HUDEP-2 (cell line): ENCODE measurements at regions not wholly inside any gene's neighbourhood (a gene's known extent, or its start where the extent isn't known, plus 50 kb on each side); places are given as distances from the start of the nearest gene placed in this dataset.

Source experiments
- DNase-seq, 76 experiments: peaks; one replicate each; lab custom pipeline; 2025; ENCODE audit not compliant: unreplicated experiment in 76 of 76; lab: John Stamatoyannopoulos, UW

DNA sequence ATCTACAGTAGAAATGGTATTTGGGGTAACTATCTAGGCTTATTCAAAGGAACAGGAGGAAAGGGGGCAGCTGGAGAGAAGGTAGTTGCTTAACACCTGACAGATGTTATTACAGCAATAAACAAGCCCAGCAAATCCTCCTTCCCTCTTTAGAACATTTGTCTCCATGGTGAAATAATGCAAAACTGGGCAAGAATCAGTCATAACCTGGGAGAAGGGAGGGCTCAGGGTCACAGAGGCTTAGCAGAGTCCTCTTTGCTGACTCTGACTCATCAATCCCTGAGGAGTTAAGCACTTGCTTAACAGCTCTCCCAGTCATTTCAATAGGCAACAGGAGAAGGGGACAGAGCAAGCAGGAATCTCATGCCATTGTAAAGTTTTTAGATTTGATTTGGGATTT is 230.3 kb downstream of the IBTK start:
- no peak for DNase-seq

DNA sequence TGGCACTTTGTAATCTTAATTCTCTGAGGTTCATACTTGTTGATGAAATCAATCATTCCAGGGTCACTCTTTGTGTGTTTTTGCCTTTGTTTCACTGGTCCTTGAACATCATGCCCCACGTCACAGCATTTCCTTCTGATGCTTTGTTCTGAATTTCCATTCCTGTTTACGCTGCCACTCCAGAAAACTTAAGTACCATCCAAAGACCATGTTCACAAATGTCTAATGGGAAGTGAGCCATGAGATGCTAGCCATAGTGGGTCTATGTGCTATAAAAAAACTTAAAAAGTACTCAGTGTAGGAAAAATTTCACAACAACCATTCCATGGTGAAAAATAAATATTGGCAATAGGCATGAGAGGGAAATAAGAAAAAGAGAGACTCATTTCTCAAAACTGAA is 232.0 kb downstream of the IBTK start:
- no peak for DNase-seq

DNA sequence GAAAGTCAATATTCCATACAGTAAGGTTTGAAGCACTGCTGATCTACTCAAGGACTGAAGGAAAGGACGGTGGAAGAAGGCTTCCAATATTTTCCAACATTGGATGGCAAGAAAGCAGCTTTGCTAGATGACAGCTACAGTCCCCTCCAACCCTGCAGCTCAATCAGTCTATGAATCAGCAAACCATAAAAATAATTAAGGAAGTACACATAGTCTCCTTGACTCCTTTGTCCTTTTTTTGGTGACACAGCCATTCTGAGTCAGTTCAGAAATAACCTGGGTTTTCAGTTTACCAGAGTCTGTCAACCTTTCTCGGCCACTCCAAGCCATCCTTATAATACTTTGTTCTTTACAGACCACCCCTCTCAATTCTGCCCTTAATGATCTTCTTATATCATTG is 232.5 kb downstream of the IBTK start:
- no peak for DNase-seq

DNA sequence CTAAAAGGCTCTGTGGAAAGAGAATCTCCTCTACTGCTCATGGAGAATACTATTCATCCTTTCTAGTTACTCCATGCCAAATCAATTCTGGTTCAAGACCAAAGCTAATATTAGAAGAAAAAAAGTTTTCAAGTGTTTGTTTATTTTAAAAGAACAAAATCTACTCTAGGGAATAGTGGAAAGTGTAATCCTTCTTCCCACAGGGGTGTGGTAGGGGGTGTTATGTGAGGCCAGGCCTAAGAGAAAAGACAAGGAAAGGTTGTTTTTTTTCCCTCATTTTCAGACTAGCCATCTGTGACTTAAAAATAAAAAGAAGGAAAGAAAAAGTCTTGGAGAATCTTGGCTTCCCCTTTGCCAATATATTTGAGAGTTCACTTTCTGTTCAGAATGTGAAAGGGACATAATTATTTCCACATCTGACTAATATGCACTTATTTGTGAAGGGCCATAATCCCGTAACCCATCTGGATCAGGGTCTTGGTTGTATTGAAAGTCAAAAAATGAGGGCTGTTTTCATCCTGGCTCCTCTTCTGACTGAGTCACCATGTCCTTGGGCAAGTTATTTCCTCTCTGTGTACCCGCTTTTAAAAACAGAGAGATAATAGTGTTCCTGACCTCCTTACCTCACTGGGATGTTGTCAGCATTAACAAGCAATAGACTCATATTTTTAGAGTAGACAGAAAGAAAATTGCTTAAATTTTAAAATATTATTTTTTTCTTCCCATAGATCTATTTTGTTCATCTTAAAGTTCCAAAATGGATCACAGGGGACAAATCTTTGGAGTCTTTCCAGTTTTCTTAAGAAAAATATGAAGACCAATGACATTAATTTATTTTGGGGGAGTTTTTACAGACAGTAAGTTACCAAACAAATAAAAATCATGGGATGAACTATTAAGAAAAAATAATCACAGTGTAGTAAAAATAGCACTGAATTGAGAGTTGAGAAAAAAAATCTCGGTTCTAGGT is 233.7 kb downstream of the IBTK start:
- DNase-seq, result no peak

DNA sequence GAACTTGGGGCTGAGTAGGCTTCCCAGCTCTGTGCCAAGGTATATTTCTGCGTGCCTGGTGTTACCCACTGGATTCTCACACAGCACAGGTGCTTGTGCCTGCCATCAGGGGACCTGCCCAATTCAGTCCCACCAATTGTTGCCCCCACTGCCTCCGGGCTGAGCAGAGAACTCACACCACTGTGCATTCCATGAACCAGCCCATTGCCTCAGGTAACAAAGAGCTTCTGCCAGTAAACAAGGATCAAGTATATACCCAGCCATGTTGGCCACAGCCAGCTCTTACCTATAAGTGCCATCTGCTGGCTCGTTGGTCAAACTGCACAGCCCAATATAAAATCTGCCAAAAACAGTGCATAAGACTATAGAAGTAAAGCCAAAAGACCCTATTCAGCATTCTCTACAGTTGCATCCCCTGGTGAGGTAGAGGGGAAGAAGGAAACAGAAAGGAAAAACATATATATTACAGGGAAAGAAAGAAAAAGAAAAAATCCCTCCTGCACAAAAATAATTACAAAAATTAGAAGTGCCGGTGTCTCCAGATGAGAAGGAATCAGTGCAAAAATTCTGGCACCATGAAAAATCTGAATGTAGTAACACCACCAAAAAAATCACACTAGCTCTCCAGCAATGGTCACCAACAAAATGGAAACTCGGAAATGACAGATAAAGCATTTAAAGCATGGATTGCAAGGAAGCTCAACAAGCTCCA is 241.4 kb downstream of the IBTK start:
- peak in 25 of 76 experiments; percentile 2 to 49 (median 25) for DNase-seq

DNA sequence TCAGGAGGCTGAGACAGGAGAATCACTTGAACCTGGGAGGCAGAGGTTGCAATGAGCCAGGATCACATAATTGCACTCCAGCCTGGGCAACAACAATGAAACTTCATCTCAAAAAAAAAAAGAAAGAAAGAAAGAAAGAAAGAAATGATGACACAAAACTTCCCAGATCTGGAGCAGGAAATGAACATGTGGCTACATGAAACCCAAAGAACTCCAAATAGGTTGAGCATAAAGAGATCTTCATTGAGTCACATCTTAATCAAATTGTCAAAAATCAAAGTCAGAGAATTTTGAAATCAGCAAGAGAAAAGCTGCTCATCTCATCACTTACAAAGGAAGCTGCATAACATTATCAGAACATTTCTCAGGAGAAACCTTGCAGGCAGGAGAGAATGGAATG is 247.0 kb downstream of the IBTK start:
- DNase-seq, result no peak

DNA sequence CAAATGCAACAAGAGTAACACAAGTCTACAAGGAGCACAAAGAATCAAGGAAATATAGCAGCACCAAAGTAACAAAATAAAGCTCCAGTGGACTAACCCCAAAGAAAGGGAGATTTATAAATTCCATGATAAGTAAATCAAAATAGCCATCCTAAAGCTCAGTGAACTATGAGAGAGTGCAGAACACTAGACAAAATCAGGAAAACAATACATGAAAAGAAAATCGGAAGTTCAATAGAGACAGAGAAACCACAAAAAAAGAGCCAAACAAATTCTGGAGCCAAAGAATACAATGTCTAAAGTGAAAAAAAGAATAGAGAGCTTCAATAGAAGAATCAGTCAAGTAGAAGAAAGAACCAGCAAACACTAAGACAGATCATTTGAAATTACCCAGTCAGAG is 247.3 kb upstream of the TENT5A start:
- no peak for DNase-seq

DNA sequence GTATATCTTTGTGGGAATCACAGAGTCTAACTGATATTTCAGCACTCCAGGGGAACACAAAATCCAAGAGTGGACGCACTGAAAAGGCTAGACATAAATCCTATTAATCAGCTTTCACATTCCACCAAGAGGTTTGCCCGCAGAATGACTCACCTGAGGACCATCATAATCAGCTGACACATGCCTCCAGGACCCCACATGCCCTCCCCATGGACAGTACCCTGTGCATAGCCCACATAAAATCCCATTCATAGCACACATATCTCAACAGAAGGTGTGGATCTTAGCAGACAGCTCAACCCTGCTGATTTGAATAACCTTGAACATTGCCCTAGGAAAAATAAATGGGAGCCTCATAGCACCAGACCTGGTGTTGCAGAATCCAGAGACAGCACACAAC is 246.8 kb upstream of the TENT5A start:
- DNase-seq, result no peak

DNA sequence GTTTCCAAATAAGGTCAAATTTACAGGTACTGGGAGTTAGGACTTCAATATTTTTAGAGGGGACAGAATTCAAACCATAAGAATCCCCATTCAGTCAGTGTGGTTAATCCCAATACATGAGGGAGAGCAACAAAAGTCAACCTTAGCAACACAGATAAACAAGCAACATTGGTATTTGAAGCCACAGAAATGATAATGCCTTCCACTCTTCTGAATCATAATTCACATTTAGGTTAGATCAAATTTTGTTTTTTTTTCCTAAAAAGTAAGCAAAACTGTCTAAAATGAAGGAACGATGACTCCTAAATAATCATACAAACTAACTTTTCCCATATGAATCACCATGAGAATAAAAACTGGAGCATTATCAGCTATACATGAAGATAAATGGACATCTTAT is 246.0 kb upstream of the TENT5A start:
- no peak for DNase-seq

DNA sequence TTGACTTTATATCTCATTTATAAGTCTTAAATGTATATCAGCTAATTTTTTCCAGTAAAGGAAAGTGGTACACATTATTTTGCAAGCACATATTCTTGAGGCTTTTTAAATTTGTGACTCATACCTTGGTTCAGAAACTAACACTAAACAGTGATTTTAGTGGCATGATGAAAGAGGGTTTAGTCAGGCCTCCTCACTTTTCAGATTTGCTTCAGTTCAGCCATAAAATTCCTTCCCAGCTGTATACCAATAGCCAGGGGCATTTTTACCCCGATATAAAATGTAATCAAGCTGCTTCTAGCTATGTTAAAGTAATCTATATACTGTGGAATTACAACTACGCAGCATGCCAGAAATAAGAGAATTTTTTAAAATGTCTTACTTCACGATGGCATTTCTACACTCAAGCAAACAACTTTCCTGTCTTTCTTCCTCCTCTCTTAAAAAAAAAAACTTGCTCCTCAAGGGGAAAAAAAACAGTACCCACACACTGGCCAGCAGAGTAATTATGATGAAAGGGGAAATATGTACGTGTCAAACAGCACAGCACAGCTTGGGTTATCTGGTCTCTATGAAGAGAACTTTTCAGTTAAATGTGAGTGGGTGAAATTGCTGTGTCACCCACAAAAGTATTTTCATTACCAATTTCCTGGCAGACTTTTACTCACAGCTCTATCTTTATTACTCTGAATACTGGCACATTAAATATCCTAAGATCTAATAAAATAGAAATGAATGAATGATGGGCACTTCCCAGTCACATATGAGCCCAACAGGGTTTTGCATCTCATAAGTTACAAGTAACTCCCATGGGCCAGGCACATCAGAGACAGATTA is 244.8 kb upstream of the TENT5A start:
- peak in 7 of 76 experiments; percentile 4 to 52 (median 16) for DNase-seq

DNA sequence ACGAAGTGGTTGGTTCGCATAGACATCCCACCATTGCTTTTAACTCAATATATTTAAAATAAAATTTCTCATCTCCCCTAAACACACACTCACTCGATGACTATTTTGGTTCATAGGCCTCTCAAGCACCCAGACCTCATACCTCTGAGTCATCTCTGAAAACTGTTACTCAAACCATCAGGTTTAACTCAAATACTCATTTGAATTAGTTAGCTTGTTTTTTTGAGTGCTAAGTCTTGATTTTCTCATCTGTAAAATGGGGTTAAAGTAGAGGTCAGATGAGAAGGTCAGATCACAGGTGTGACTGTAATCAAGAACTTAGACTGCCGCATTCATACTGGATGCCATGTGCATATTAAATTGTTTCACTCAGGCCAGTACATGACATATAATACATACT is 243.9 kb upstream of the TENT5A start:
- DNase-seq, result no peak

DNA sequence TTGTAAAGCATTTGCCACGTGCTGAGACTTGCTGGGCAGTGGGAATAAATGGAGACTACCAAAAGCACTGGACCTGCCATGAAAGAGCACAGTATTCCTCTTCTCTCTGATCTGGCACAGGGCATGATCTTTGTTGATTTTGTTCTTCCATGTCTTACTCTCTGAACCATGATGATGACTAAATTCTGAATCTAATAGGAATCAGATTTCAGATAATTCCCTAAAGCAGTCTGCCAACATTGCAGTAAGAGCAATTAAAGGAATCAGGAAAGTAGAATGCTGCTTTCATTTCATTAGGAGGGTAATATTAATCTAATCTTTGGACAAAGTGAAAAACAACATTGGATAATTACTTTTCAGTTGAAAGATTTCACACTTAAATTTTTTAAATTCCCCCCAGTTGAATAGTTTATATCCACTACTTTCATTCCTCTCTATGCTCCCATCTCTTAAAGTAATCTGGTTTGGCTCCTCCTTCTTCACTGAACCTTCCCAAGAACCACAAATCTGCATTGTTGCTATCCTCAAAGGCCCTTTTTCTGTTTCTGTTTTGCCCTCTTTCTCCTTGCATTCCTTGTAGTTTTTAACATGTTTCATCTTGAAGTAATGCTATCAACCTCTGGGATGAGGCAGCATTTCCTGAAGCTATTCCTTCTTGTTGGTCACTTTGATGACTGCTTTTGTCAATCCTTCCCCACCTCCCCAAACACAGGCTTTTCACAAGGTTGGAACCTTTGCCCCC is 243.2 kb upstream of the TENT5A start:
- DNase-seq, result no peak

DNA sequence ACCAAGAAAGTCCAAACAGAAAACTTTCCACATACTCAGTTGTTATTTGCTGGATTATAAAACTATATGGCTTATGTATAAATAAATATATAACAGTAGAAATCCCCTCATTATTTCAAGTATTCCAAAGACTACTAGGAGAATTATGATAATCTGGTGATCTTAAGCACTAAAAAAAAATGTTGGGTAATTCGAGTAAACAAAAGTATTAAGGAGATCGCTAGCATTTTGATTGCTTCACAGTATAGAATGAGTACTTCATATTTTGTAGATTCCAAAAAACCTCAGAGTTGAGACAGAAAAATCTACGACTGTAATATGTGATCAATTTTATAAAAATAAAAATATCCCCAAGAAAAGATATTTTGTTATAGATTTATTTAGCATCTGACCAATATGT is 236.4 kb upstream of the TENT5A start:
- no peak for DNase-seq

DNA sequence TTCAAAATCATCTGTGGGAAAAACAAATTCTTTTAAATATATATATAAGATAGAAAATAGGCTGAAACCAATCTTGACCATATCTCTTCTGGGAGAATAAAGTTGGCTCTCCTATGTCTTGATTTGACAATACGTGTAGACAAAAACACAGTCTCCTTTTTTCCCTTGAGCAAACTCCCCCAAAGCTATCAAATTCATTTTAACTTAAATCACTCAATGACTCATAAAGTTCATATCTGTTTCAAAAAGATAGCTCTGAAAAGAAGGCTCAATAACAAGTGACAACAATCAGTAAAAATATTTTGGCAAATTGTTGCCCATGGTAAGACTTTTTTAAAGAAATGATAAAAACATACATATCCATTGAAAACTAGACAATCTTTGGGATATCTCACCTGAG is 236.0 kb upstream of the TENT5A start:
- peak in 1 of 76 experiments; percentile 11 for DNase-seq

DNA sequence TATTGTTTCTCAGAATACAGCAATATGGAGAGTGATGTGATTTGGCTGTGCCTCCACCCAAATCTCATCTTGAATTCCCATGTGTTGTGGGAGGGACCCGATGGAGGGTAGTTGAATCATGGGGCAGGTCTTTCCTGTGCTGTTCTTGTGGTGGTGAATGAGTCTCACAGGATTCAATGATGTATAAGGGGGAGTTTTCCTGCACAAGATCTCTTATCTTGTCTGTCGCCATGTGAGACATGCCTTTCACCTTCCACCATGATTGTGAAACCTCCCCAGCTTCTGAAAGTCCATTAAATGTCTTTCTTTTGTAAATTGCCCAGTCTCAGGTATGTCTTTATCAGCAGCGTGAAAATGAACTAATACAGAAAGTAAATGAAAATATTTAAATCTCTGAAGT is 234.8 kb upstream of the TENT5A start:
- no peak for DNase-seq

DNA sequence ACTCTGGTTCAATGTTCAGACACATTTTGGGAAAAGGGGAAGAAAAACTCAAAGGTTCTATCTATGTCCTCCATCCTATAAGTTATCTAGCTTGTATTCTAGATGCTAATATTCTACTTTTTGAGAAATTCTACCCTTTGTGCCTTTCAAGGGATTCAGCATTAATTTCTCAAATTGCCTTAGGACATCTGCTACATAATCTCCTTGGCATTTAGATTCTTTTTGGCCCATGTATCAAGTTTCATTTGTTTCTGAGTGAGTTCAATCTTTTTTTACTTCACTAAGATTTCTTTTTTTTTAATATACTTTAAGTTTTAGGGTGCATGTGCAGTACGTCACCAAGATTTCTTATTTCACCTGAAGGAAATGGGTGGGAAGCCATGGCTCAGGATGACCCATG is 232.7 kb upstream of the TENT5A start:
- no peak for DNase-seq

DNA sequence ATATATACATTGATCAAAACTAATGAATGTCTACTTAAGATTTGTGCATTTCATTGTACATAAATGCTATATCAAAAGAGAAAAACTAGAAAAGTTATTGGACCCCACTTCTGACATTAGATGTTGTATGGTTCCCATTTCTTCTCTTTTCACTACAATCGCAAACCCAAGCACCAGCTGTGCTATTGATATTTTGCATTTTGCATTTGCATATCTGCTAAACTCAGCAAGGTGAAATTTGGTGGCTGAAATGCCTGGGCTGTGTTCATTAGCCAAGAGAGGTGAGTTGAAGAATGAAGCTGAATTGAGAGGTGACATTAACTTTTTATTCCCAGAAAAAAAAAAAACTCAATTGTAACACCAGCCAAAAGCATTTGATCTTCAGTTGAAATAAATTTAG is 232.1 kb upstream of the TENT5A start:
- no peak for DNase-seq

DNA sequence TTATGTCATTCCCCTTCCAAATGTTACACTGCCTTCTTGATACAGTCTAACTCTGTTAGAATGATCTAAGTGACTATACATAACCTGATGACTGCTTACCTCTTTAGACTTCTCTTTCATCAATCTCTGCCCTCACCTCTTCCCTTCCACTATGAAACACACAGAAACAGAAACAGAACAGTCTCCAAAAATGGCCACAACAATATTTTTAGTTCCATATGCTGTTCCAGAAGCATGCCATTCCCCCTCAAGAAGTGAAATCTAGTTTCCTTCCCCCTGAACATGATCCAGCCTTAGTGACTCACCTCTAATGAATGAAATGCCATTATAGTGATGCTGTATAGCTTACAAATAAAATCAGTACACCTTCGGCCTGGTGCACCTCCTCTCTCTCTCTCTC is 229.3 kb upstream of the TENT5A start:
- no peak for DNase-seq

DNA sequence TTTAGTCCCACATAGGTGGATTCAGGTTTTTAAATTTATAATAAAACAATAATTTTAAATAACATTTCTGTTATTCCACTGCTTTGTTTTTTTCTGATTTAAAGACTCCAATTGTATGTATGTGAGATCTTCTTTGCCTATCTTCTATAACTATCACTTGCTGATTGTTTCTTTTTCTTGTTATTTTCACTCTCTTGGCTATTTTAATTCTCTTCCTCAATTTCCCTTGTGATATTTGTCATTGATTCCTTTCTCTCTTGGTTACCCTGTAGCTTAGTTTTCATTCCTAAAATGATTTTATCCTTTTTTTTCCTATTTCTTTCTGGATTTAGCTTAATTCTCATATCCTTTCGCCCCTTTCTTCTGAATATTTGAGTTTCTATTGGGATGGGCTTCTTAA is 227.3 kb upstream of the TENT5A start:
- no peak for DNase-seq

DNA sequence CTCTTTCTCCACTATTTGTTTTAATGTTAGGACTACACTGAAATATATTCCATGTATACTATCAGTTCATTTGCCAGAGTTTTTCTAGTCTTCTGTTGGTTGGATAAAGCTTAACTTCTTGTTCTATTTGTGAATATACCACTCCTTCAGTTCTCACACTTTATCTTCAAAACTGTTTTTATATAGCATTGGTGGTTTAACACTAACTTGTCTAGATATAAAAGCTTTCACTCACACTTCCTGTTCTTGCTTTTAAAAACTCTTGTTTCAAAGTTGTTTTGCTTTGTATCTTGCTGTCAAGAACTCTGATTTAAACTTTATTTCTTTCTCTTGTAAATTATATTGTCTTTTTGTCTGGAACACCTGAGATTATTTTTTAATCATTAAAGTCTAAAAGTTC is 226.8 kb upstream of the TENT5A start:
- DNase-seq, result no peak
